Endometrial microvascular endothelial cells (primary cell): ENCODE measurements at regions not wholly inside any gene's neighbourhood (a gene's known extent, or its start where the extent isn't known, plus 50 kb on each side); places are given as distances from the start of the nearest gene placed in this dataset.
"Not testable (repeated sequence)": the region's sequence is repeated elsewhere in the genome, so short reads cannot be mapped to it uniquely, and the experiment has no call there.

Source experiments
- in situ Hi-C: cut with HindIII; loops from 2 replicates; pipeline ENCODE4 v1.10.0; 2017; ENCODE audit warnings: low sequenced_read_pairs, low pct_unique_long_range_greater_than_20kb; ENCODE audit errors: inconsistent ontology term

DNA sequence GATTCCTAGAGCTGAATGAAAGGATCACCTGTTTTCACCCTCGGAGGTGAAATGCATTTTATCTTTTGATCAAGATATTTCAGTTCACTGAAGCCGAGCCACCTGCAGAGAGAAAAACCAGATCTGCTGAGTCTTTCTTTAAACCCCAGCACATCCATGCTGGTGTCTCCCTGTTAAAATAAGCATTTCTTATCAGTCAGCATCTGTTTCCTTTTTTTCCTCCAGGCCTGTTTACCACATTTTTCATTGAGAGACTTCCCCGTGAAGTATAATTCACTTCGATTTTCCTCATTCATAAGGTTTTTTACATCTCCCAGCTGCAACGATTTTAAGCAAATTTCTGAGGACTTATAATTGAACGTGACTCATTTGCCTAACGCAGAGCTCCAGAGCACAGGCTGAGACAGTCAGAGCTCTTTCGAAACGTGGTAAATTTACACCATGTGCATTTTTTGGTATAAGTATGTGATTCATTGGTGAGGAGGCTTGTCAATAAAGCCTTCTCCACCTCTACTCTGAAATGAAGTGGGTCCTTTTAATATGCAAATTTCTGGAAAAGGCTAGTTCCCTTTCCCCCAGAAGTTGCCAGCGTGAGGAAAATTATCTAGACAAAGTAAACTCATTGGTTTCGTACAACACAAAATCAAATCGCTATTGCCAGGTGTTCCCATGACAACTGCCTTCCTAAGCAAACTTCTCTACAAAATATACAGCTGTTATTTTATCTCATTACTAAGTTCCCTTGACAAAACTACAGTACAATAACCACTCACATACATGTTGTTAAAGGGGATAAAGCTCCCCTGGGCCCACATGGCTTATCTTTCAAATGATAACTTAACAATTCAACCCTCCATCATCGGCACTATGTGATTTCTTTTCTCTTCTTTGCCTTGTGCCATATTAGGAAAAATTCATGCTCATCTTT is 374.8 kb upstream of the AKR1E2 start:
- in situ Hi-C loops = no loop called here

DNA sequence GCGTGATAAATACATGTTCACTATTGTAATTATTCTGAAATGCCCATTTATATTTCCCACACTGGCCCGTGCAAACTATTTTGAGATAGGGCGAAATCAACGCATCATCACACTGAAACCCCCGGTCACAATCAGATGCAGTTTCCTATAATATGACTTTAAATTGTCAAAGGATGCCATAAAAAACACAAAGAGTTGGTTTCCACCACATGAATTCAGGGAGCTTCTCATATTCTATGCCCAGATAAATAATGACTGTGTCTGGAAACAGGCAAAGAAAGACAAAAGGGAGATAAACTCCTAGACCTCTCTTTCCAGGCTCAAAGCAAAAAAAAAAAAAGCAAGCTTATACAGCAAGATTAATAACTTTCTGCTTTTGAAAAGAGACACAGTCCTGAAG is 375.8 kb upstream of the AKR1E2 start:
- in situ Hi-C loops = no loop called here

DNA sequence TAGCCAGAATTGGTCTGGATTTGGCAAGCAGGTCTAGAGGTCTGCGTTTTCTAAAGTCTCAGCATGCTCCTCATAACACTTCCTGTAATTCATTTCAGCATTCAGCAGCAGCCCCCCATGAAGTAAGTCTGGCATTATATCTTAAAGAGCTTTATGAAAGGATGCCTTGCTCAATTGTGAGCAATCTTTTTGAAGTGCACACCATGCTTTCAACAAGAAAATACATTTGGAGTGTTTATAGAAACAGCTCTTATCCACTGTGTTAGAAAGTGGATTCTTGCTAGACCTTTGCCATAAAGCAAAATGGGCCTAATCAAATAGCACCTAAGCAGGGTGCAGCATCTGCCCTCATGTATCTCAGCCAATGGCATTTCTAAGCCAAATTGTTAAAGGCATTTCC is 378.0 kb upstream of the AKR1E2 start:
- in situ Hi-C loops = no loop called here

DNA sequence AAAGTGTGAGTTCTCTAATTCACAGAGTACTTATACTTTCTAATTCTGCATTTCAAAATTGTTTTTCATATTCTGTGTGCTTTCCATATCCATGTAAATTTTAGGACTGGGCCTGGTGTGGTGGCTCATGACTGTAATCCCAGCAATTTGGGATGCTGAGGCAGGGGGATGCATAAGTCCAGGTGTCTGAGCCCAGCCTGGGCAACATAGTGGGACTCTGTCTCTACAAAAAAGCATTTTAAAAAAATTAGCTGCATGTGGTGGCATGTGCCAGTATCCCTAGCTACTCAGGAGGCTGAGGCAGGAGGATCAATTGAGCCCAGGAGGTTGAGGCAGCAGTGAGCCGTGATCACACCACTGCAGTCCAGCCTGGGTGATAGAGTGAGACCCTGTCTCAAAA is 382.6 kb upstream of the AKR1E2 start:
- in situ Hi-C loops = no loop called here

DNA sequence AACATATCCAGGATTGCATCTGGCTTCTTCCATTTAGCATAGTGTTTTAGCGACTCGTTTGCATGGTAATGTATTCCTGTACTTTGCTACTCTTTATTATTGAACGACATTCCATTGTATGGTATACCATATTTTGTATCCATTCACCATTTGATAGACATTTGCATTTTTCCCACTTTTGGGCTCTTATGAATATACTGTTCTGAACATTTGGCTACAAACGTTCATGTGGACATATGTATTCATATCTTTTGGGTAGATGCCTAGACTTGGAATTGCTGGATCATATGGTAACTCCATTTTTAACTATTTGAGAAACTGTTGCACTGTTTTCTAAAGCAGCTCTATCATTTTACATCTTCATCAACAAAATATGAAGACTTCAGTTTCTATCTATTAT is 383.7 kb upstream of the AKR1E2 start:
- in situ Hi-C loops = no loop called here

DNA sequence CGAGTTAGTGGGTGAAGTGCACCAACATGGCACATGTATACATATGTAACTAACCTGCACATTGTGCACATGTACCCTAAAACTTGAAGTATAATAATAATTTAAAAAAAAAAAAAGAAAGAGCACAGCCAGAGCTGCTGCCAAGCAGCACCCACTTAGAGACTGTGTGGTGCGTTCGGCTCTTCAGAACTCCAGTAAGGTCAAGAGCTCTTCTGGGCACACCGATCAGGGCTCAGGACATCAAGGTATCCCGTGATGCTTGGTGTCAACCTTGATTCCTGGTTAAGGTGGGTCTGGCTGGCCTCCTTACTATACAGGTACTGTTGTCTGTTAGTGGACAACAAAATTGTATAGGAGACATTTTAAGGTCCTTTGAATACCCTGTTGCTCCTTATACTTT is 385.7 kb upstream of the AKR1E2 start:
- in situ Hi-C loops = no loop called here

DNA sequence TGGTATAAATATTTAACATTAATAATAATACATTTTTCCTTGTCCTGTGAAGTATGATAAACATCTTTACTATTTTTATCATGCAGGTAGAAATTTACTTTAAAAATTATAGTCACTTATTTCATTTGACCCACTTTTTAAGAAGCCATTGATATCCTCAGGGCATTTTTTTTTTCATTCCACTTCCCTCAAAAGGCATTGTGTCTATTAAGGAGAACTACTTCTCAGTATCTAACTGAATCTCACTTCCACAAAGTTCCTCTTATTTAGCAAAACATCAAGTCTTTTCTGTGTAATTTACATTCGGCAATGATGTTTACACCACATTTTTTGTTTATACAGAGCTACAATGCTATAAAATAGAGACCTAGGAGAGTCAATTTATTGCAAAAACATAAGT is 388.2 kb upstream of the AKR1E2 start:
- in situ Hi-C loops = no loop called here

DNA sequence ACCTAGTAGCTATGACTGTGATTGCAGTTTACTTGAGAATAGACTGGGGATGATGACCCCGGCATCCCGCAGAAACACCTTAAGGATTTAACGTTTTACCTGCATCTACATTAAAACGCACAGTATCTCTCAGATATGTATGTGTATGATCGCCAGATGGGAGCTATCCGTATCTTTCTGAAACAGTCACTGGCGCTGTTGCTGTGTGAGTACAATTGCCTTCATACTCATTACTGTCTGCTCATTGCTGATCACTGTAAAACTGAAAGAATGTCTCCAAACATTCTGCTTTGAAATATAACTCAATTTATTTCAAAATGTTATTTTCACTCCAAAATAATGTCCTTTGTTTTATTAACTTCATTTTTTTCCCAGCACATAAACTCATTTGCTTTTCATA is 388.9 kb upstream of the AKR1E2 start:
- in situ Hi-C loops = no loop called here

DNA sequence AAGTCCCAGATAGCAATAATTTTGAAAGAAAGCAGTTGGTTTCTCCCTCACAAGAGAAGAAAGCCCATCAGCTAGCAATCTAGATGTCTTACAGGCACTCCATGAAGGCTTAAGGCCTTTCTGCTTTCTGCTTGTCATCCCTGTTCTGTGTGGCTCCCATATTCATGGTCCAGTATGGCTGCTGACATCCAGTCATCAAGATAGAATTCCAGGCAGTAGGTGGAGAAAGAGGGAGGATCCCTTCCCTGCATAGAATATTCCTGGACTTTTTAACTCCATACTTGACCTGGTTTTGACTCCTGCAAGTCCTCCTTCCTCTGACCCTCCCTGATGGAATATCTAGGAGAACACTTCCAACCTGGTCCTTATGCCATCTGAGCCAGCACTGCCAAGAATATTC is 389.9 kb upstream of the AKR1E2 start:
- in situ Hi-C loops = no loop called here

DNA sequence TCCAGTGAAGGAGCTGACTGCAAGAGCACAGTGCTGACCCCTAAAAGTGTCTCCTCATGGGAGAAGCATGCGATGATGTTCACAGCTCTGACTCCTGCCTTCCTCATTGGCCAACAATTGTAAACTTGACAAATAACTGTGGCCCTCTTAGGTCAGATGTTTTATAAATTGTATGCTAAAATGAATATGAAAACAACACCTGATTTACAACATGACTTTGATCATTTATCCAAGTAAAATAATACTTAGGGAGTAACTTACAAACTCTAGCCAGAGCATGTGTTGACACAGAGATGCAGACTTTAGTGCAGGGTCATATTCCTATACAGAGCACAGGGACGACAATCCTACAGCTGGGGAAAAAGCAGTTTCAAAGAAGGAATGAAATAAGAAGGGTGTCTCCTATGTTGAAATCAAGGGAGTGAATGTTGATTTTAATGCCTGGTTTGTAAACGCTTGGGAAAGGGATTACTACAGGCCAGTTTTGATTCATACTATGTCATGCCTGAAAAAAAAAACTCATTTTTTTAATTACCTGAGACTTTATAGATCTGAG is 391.4 kb upstream of the AKR1E2 start:
- in situ Hi-C loops = no loop called here

DNA sequence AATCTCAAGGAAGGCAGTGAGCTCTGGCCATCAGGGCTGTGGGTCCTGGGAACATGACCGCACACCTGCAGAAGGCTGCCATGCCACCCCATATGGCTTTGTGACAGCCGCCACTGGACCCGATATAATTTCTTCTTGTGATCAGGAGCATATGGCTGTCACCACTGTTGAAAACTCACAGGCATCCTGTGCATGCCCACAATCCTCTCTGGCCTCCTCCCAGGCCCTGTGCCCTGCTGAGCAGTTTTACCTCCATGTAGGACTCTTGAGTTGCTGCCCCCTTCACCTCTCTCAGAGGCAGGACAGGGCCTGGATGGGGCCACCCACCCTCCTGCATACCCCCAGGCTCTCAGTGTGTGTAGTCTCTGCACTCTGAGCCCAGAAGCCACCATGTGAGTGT is 391.9 kb upstream of the AKR1E2 start:
- in situ Hi-C loops = no loop called here

DNA sequence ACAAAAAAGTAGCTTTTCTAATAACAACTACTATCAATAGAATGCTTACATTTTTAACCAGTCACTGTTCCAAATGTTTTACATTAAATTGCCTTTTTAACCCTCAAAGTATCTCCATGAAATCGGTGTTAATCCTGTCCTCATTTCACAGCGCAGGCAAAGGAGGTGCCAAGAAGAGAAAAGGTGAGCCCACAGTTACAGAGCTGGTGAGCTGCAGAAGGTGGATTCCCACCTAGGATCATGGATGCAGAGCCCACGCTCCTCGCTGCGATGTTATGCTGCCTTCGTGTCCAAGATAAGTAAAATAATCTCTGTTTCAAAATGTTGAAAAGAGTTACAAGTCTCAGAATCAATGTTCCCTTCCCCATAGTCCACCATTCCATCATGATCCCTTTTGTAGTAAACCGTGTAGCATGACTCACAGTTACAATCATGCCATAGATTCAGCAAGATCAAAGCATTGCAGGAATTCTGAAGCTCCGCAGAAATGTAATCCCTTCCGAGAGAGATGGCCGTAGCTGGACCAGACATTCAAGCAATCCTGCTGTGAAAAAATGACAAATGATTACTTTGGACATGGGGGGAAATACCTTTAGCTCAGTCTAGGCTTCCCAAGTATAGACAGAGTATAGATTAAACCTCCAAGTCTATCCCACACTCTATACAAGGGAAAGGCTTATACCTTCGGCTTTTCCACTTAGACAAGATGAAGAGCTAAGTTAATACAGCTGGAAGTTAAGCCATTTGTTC is 394.7 kb upstream of the AKR1E2 start:
- in situ Hi-C loops = no loop called here

DNA sequence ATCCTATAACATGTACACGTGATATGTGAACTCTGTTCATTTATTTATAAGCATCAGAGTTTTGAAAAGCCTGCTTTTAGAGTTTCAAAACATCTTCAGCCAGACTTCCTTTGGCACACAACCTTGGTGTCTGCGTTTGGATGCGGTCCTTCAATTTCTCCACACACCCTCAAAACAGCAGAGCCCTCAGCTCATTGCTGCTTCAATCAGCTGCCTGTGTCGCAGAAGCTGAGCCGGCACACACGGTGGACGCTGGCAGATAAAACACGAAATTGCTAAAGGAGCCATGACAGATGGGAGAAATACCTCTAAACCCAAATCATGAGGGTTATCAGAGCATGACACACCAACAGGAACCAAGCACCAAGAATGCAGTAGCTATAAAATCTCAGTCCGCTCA is 396.4 kb upstream of the AKR1E2 start:
- in situ Hi-C loops = no loop called here

DNA sequence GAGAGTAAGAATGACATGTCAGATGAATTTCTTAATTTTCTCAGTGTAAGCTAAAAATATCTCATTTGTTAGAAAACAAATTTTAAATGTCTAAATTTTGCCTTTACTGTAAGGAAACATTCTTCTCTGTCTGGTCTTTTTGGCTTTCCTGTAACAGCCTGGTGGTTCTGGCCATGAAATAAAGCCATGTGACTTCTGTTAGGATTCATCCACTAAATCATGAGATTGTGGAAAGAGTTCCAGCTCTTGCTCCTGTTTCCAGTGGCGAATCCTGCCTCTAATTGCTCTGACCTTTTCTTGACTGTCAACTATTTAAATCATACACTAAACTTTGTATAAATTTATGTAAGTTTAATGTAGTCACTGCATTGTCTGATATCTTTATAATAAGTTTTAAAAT is 398.5 kb upstream of the AKR1E2 start:
- in situ Hi-C loops = no loop called here

DNA sequence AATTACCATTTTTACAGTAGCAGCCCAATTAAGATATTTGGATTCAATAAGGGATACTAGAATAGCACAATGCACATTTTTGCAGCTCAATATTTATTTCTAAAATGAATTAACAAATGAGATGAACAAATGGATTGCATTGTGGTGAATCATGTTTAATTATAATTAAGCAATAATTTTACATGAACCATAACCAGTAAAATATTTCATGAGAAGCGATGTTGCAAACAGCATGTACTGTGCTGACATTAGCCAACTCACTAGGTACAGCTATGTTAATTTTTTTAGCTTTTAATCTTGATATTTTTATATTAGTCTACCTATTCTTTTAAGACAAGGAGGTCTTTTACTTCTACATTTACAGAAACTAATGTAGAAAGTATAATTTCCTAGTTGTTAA is 399.1 kb upstream of the AKR1E2 start:
- in situ Hi-C loops = no loop called here

DNA sequence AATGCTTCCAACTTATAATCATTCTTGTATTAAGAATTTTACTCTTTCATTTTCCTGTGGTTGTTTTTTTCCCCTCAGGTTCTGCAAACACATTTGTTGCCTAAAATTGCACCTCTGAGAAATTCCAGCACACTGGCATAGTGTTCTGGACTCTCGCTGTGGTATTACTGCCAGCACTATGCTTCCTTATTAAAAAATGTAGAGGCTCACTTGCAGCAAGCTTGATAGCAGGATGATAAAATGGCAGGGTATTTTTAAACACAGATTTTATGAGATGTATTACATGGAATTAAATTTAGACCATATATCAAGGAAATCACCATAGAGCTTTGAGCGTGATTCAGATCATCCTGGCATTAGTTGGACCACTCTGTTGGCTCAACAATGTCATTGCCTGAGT is 416.7 kb upstream of the AKR1E2 start:
- in situ Hi-C loops = no loop called here

DNA sequence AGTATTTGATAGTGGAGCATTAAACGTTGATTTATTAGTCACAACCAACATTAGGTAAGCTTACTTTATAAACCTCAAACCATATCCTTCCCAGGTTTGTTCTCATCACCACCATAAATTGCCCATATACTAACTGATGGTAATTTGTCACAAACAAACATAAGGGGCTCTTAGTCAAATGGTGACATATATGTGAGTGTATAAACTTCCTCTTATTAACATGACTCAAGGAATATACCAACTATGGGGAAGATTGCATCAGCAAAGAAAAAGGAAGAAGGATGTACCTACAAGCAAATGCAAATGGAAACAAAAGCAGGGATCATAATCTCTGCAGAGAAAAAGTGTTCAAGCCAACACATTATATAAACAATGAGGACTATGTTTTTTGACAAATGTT is 418.2 kb upstream of the AKR1E2 start:
- in situ Hi-C loops = no loop called here

DNA sequence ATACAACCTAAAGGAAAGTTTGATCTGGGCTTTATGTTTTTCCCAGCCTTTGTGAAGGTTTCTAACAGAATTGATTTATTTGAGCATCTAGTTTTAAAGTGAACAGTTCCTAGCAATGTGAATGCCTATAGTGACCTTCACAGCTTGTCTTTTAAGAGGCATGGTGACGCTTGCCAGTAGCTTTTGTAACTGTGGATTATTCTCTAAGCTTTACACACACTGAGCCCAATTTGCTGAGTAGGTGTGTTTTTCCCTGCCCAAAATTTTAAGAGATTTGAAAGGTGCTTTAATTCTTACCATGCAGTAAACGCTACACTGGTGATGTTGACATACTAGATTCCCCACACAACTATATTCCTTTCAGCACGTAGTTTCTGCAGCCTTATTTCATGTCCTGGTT is 420.2 kb upstream of the AKR1E2 start:
- in situ Hi-C loops = no loop called here

DNA sequence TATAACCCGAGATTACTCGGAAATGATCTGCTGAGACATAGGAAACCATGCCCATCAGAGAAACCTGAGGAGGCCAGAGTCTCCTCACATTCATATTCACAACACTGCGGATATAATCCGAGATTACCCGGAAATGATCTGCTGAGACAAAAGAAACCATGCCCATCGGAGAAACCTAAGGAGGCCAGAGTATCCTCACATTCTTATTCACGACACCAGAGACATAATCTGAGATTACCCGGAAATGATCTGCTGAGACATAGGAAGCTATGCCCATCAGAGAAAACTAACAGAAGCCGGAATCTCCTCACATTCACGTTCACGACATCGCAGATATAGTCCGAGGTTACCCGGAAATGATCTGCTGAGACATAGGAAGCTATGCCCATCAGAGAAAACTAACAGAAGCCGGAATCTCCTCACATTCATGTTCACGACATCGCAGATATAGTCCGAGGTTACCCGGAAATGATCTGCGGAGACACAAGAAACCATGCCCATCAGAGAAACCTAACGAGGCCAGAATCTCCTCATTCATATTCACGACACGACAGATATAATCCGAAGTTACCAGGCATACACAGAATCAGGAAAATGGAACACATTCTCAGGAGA is 422.3 kb upstream of the AKR1E2 start:
- in situ Hi-C loops = no loop called here

DNA sequence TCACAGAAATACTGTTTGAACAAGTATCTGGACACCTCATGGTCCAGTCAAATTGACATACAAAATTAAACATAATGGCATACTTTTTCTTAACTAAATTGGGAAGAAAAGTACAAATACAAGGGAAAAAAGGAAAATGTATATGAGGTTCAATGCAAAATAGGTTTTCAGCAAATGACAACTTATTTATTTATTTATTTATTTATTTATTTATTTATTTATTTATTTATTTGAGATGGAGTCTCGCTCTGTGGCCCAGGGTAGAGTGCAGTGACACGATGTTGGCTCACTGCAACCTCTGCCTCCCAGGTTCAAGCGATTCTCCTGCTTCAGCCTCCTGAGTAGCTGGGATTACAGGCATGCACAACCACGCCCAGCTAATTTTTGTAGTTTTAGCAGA is 424.9 kb upstream of the AKR1E2 start:
- in situ Hi-C loops = not testable (repeated sequence)
